SH-SY5Y (cell line): ENCODE measurements at regions not wholly inside any gene's neighbourhood (a gene's known extent, or its start where the extent isn't known, plus 50 kb on each side); places are given as distances from the start of the nearest gene placed in this dataset.

Experiments used
- GATA2 ChIP-seq: IDR thresholded peaks from 2 replicates; pipeline ENCODE4 v1.6.1; 2011; ENCODE audit warnings: mild to moderate bottlenecking, low read depth, low read length
- GATA3 ChIP-seq: IDR thresholded peaks from 2 replicates; pipeline ENCODE4 v1.6.1; 2011; ENCODE audit warnings: low read depth, mild to moderate bottlenecking, low read length, moderate library complexity

DNA sequence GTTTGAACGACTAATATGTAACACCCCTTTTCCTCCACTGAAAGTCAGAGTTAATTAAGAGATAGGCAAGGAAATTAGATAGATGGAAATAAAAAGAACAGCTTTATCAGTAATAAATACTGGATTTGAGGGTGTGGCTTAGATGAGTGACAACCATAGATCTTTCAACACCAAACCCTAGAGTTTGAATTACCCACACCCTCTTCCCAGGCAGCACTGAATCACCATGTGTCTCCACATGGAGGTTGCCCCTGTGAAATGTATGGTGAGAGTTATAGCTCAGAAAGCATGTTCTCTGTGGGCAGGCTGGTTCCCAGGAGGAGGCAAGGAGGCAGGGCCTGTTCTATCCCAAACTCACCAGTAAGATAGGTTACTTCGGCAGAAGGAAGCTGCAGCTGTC is 69.7 kb downstream of the TMEM174 start:
- no peak for TF ChIP-seq GATA3

DNA sequence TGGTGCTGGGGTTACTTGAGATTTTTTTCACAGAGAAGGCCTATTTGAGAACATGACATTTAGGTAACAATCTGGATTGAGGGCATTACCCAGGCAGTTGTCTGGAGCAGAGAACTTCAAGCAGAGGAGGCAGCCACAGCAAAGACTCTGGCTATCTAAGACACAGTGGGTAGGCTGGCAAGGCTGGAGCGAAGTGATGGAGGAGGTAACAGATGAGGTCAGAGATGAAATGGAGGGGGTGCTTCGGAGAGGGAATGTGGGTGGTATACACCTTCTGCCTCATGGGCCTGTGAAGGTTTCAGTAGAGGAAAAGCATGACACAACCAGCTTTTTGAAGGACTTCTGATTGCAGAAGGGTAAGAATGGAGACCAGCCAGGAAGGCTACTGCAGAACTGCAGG is 65.9 kb downstream of the TMEM174 start:
- TF ChIP-seq GATA3 (no peak), GATA2 (no peak)

DNA sequence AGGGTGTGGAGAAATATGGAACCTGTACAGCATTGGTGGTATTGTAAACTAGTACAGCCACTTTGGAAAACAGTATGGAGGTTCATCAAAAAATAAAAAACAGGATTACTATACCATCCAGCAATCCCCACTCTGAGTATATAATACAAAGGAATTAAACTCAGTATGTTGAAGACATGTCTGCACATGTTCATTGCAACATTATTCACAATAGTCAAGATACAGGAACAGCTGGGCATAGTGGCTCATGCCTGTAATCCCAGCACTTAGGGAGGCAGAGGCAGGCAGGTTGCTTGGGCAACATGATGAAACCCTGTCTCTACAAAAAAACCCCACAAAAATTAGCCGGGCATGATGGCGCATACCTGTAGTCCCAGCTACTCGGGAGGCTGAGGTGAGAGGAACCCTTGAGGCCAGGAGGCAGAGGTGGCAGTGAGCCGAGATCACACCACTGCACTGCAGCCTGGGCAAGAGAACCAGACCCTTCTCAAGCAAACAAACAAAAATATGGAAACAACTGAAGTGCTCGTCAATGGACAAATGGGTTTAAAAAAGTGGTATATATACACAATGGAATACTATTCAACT is 63.6 kb downstream of the TMEM174 start:
- TF ChIP-seq GATA2 (no peak), GATA3 (no peak)

GRCh38 chr5:73234204-73234555 is 61.2 kb downstream of the TMEM174 start:
- TF ChIP-seq GATA3 = no peak
- no peak for TF ChIP-seq GATA2

DNA sequence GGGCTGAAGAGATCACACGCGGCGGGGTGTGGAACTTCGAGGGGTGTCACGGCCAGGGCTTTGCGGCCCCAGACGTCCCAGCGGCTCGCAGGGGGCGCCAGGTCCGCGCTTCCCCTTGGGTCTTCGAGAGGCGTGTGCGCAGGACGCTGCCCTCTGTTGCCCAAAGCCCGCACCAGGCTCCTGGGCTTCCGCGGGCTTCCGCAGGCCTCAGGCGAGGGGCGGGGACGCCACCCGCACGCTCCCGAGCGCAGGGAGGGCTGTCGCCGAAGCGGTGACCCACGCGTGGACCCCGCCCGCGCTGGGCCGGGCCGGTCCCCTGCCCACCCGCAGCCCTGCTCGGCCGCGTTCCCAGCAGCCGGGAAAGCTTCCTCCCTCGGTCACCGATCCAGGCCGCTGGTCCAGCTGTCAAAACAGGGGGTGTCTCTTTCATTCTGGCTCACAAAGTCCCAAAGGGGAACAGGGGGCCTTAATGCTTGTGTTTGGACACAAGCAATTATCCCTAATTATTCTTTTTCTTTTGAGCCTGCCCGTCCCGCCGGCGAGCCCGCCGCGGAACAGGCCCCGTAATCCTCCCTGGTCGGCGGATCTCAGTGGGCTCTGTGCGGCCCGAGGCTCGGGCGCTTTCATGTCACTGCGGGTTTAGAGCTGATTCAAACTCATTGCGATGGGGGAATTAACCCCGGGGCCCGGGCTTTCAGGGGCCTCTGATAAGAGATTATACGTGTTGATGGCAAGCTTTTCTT is 60.6 kb downstream of the TMEM174 start:
- TF ChIP-seq GATA3 (no peak), GATA2 (no peak)

GRCh38 chr5:73233053-73233460 is 60.1 kb downstream of the TMEM174 start:
- no peak for TF ChIP-seq GATA3
- no peak for TF ChIP-seq GATA2

DNA sequence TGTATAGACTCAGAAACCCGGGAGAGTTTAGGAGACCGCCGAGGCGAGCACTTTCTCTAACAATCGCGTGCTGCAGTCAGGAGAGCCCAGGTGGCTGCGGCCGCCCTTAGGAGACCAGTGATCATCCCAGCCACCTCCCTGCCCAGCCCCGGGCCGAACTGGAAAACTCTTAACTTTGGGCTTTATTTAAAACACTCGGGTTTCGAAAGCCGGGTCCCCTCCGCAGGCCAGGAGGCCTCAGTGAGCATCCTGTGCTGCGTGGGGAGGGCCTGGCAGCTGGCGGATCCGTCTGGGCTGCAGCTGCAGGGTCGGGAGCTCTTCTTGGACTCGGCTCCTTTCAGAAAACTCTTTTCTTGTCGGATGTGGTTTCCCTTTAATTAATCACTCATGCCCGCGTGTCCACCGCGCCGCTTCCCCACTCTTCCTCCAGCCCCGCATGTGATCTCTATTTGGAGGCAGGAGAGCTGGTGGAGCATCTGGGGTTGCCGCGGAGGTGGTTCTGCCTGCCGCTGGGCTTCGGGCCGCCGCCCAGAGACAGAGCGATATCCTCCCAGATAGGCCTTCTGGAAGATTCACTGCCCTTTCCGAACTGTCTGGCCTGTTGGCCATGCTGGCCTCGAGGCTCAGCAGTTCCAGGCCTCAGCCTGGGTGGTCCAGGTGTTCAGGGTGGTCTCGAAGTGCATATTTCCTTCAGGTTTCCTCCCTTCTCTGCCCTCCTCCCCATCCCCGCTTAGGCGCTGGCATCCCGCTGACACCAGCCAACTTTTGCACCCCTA is 59.5 kb downstream of the TMEM174 start:
- TF ChIP-seq GATA2 (no peak), GATA3 (no peak)

- no peak for TF ChIP-seq GATA3
- no peak for TF ChIP-seq GATA2
These were observed 58.3 kb downstream of the TMEM174 start for GRCh38 chr5:73231246-73231778.

- TF ChIP-seq GATA3 = no peak
- TF ChIP-seq GATA2 = no peak
These were observed 57.6 kb downstream of the TMEM174 start for GRCh38 chr5:73230264-73231245.

- TF ChIP-seq GATA3 = no peak
- TF ChIP-seq GATA2 = no peak
These were observed 56.3 kb downstream of the TMEM174 start for GRCh38 chr5:73229271-73229670.

- TF ChIP-seq GATA3 (no peak), GATA2 (no peak)
These were observed 55.1 kb downstream of the TMEM174 start for GRCh38 chr5:73228052-73228451.
